GM19240 (cell line): ENCODE measurements at regions not wholly inside any gene's neighbourhood (a gene's known extent, or its start where the extent isn't known, plus 50 kb on each side); places are given as distances from the start of the nearest gene placed in this dataset.
"Not testable (repeated sequence)": the region's sequence is repeated elsewhere in the genome, so short reads cannot be mapped to it uniquely, and the experiment has no call there.

Experiments used
- DNase-seq: peaks from one replicate; pipeline ENCODE4 v3.0.0; 2011; ENCODE audit warnings: low spot score; ENCODE audit not compliant: insufficient read length

GRCh38 chr2:2898744-2899143, 478.9 kb downstream of the EIPR1 start:
- DNase-seq = no peak

GRCh38 chr2:2896643-2897042, 481.0 kb downstream of the EIPR1 start:
- DNase-seq = no peak

- DNase-seq = no peak
Measured at GRCh38 chr2:2896011-2896410, 481.6 kb downstream of the EIPR1 start.

GRCh38 chr2:2894011-2894410, 483.6 kb downstream of the EIPR1 start:
- not testable (repeated sequence) for DNase-seq

GRCh38 chr2:2892892-2893291, 484.7 kb downstream of the EIPR1 start:
- no peak for DNase-seq

- no peak for DNase-seq
Measured at GRCh38 chr2:2892378-2892777, 485.2 kb downstream of the EIPR1 start.

GRCh38 chr2:2890901-2891300, 486.7 kb downstream of the EIPR1 start:
- no peak for DNase-seq

GRCh38 chr2:2890246-2890645, 487.4 kb downstream of the EIPR1 start:
- DNase-seq = no peak

GRCh38 chr2:2889646-2890045, 488.0 kb downstream of the EIPR1 start:
- no peak for DNase-seq

GRCh38 chr2:2889141-2889540, 488.5 kb downstream of the EIPR1 start:
- no peak for DNase-seq

GRCh38 chr2:2887772-2888387, 489.7 kb downstream of the EIPR1 start:
- DNase-seq = no peak

- DNase-seq = no peak
Measured at GRCh38 chr2:2886922-2887321, 490.7 kb downstream of the EIPR1 start.

- DNase-seq = no peak
Measured at GRCh38 chr2:2881499-2881898, 496.1 kb downstream of the EIPR1 start.

- no peak for DNase-seq
Measured at GRCh38 chr2:2880938-2881337, 496.7 kb downstream of the EIPR1 start.

- peak; percentile 49 for DNase-seq
Measured at GRCh38 chr2:2879781-2880180, 497.8 kb downstream of the EIPR1 start.

GRCh38 chr2:2879071-2879470, 498.5 kb downstream of the EIPR1 start:
- DNase-seq = no peak

GRCh38 chr2:2877427-2877826, 500.2 kb downstream of the EIPR1 start:
- DNase-seq = no peak

GRCh38 chr2:2876331-2877221, 501.0 kb downstream of the EIPR1 start:
- DNase-seq = no peak

GRCh38 chr2:2875831-2876230, 501.8 kb downstream of the EIPR1 start:
- no peak for DNase-seq

- no peak for DNase-seq
Measured at GRCh38 chr2:2875296-2875695, 502.3 kb downstream of the EIPR1 start.

GRCh38 chr2:2874805-2875204, 502.8 kb downstream of the EIPR1 start:
- DNase-seq = no peak

GRCh38 chr2:2874341-2874740, 503.3 kb downstream of the EIPR1 start:
- no peak for DNase-seq

GRCh38 chr2:2873450-2873811, 504.2 kb downstream of the EIPR1 start:
- DNase-seq = no peak
